ENCODE measurements at regions not wholly inside any gene's neighbourhood (a gene's known extent, or its start where the extent isn't known, plus 50 kb on each side); places are given as distances from the start of the nearest gene placed in this dataset.

GRCh38 chr5:135208903-135209721 is 175.1 kb upstream of the PITX1 start:
- no peak for TF ChIP-seq POLR2A (IDR thresholded peaks at IDR 0.05)
- TF ChIP-seq, protein P1, sequence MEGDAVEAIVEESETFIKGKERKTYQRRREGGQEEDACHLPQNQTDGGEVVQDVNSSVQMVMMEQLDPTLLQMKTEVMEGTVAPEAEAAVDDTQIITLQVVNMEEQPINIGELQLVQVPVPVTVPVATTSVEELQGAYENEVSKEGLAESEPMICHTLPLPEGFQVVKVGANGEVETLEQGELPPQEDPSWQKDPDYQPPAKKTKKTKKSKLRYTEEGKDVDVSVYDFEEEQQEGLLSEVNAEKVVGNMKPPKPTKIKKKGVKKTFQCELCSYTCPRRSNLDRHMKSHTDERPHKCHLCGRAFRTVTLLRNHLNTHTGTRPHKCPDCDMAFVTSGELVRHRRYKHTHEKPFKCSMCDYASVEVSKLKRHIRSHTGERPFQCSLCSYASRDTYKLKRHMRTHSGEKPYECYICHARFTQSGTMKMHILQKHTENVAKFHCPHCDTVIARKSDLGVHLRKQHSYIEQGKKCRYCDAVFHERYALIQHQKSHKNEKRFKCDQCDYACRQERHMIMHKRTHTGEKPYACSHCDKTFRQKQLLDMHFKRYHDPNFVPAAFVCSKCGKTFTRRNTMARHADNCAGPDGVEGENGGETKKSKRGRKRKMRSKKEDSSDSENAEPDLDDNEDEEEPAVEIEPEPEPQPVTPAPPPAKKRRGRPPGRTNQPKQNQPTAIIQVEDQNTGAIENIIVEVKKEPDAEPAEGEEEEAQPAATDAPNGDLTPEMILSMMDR (IDR thresholded peaks at IDR 0.05) = no peak

Data from testis (tissue), 2 donors.